Stimulated activated naive B cell treated with anti-CD40 and anti-IgM and Interleukin-4, amounts not matched to agents 10 μg/mL and 1 μg/mL and 100 μg/mL, for 72 hours (primary cell): ENCODE measurements at regions not wholly inside any gene's neighbourhood (a gene's known extent, or its start where the extent isn't known, plus 50 kb on each side); places are given as distances from the start of the nearest gene placed in this dataset.

Experiments
- ATAC-seq, 2 donors: fragments of 150-1000 bp; cut with Tn5 transposase; replicated peaks; 2 replicates each; pipeline ENCODE4 v1.10.0; 2021; ENCODE audit warnings: moderate library complexity in 1 of 2
- DNase-seq: peaks from one replicate; pipeline ENCODE4 v3.0.0; 2021
- H3K27ac Mint-ChIP-seq: one replicate; pipeline ENCODE4 v1.8.0; 2022; ENCODE audit warnings: mild to moderate bottlenecking, mixed read lengths
- H3K27me3 Mint-ChIP-seq, 2 donors: one replicate each; pipeline ENCODE4 v1.8.0; 2022; ENCODE audit warnings: mixed read lengths in 2 of 2
- H3K36me3 Mint-ChIP-seq, 2 donors: one replicate each; pipeline ENCODE4 v1.8.0; 2022; ENCODE audit warnings: mixed read lengths in 2 of 2, mild to moderate bottlenecking in 1 of 2
- H3K4me1 Mint-ChIP-seq, 2 donors: one replicate each; pipeline ENCODE4 v1.8.0; 2022; ENCODE audit warnings: mixed read lengths in 2 of 2, mild to moderate bottlenecking in 1 of 2
- H3K4me3 Mint-ChIP-seq, 2 donors: one replicate each; pipeline ENCODE4 v1.8.0; 2022; ENCODE audit warnings: mild to moderate bottlenecking in 2 of 2, mixed read lengths in 2 of 2, moderate library complexity in 1 of 2
- H3K9me3 Mint-ChIP-seq, 2 donors: one replicate each; pipeline ENCODE4 v1.8.0; 2022; ENCODE audit warnings: mixed read lengths in 2 of 2, mild to moderate bottlenecking in 1 of 2

DNA sequence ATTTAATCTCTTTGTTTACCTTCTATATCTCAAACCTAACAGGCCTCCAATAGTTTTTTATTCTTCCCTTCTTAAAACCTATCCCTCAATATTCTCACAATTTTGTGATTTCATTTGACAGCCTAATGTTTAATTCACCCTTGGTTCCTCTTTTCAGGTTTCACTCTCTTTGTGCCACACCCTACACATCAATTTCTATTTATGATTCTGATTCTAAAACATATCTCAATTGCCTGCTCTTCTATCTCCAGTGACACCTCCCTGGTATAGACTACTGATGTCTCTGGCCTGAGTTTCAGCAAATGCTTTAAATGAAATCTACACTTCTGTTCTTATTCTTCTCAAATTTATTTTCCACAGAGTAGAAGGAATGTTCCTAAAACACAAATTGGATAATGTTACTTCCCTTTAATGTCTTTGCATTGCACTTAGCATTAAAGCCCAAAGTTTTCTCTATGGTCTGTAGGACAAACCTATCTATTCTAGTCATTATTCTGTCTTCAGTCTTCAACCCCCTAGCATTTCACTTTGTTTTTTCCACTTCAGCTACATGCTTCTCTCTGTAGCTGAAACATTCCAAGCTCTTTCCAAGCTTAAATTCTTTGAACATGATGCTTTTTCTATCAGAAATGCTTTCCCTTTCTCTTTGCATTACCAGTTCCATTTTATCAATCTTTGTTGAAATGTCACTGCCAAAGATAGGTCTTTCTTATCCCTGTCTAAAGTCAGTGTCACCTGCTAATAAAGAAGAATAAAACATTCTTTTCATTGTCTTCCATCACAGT, 622.0 kb downstream of the CENPC start:
- no peak overlapping the region for H3K27ac Mint-ChIP-seq
- no peak overlapping the region for H3K4me3 Mint-ChIP-seq
- peaks cover 5% of the 10 kb centered on the region in 2 donors for H3K9me3 Mint-ChIP-seq
- ATAC-seq (no peak), DNase-seq (no peak)
- no peaks in the 10 kb centered on the region for H3K36me3 Mint-ChIP-seq
- H3K27me3 Mint-ChIP-seq = no peaks in the 10 kb centered on the region
- peaks cover 5 to 14% of the 10 kb centered on the region in 2 donors for H3K4me1 Mint-ChIP-seq

DNA sequence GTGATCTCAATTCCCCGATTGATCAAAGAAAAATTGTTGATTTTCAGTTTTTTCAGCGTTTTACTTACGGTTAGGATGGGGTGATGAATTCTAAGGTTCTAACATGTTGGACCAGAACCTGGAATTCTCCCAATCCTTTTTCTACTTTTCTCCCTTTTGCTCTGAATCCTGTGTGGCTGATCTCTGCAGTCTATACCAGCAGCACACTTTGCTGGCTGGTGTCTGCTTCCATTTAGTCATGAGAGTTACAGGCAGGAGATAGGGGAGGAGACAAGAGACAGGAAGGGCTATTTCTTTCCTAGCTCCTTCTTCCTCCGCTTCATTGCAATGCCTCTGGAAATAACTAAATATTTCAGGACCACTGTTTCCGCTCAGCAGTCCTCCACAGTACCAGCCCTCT, 623.9 kb downstream of the CENPC start:
- H3K27me3 Mint-ChIP-seq = no peaks in the 10 kb centered on the region
- H3K27ac Mint-ChIP-seq = no peak overlapping the region
- H3K36me3 Mint-ChIP-seq = no peaks in the 10 kb centered on the region
- peaks cover 5% of the 10 kb centered on the region in 2 donors for H3K9me3 Mint-ChIP-seq
- H3K4me3 Mint-ChIP-seq = no peak overlapping the region
- peaks cover 5 to 14% of the 10 kb centered on the region in 2 donors for H3K4me1 Mint-ChIP-seq
- no peak for DNase-seq
- ATAC-seq = no peak

DNA sequence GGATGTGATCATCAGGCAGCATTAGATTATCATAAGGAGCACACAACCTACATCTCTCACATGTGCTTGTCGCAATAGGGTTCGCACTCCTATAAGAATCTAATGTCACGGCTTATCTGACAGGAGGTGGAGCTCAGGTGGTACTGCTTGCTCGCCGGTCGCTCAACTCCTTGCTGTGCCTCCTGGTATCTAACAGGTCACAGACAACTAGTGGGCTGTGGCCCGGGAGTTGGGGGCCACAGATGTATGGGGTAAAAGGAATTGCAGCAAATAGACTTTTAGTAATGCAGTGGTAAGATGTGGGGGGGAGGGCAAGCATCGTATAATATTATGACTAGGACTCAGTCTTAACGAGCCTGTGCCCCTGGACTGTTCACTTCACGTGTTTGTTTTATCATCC, 624.8 kb downstream of the CENPC start:
- no peak overlapping the region for H3K4me3 Mint-ChIP-seq
- H3K27ac Mint-ChIP-seq = no peak overlapping the region
- peaks cover 5% of the 10 kb centered on the region in 2 donors for H3K9me3 Mint-ChIP-seq
- no peaks in the 10 kb centered on the region for H3K27me3 Mint-ChIP-seq
- peaks cover 5 to 14% of the 10 kb centered on the region in 2 donors for H3K4me1 Mint-ChIP-seq
- ATAC-seq = no peak
- no peak for DNase-seq
- H3K36me3 Mint-ChIP-seq = no peaks in the 10 kb centered on the region

DNA sequence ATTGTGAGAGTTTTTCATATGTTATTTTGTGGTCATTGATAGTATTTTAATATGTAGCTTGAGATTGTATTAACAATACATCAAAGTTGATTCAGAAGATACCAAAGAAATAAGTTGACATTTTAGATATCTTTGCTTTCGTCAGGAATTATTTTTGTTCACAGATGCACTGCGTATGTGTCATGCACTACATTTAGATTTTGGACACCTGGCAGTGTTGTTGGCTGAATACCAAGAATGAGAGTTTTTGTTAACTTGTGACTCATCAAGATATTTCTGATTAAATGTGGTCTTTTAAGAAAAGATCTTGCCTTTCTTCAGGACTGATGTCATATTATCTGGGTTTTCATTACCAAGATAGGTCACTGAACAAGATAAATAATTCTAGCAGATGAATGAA, 633.4 kb downstream of the CENPC start:
- H3K9me3 Mint-ChIP-seq = no peaks in the 10 kb centered on the region
- H3K4me1 Mint-ChIP-seq = no peaks in the 10 kb centered on the region
- H3K27me3 Mint-ChIP-seq = no peaks in the 10 kb centered on the region
- ATAC-seq = no peak
- no peaks in the 10 kb centered on the region for H3K36me3 Mint-ChIP-seq
- DNase-seq = no peak
- H3K4me3 Mint-ChIP-seq = no peak overlapping the region
- no peak overlapping the region for H3K27ac Mint-ChIP-seq

DNA sequence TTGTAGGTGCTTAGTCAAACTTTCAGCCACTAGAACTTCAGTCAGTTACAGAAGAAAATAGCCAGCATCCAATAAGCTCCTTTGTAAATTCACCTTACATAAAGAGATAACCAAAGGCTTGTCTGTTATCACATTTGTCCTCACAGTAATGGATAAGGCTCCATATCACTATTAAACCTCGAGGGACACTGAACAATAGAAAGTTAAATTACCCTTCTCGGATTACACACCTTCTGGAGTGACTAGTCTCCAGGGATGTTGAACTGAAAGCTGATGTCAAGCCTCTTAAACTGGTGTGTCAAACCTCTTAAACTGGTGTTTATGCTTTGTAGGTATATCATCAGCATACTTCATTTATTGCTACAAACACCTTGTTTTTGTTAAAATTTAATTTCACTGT, 639.0 kb downstream of the CENPC start:
- Mint-ChIP-seq H3K9me3 (no peaks in the 10 kb centered on the region), H3K4me3 (no peak overlapping the region), H3K4me1 (no peaks in the 10 kb centered on the region), H3K27me3 (no peaks in the 10 kb centered on the region), H3K36me3 (no peaks in the 10 kb centered on the region), H3K27ac (no peak overlapping the region)
- no peak for DNase-seq
- no peak for ATAC-seq

DNA sequence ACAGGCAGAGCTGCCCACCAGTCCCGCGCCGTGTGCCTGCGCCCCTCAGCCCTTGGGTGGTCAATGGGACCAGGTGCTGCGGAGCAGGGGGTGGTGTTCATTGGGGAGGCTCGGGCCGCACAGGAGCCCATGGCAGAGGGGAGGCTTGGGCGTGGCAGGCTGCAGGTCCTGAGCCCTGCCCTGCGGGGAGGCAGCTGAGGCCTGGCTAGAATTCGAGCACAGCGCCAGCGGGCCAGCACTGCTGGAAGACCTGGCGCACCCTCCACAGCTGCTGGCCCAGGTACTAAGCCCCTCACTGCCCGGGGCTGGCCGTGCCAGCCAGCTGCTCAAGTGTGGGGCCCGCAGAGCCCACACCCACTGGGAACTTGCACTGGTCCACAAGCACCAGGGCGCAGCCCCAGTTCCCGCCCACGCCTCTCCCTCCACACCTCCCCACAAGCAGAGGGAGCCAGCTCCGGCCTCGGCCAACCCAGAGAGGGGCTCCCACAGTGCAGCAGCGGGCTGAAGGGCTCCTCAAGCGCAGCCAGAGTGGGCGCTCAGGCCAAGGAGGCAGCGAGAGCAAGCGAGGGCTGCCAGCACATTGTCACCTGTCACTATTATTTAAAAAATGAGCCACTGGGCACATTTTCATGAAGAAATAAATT, 645.8 kb downstream of the CENPC start:
- H3K4me3 Mint-ChIP-seq = no peak overlapping the region
- DNase-seq (no peak), ATAC-seq (no peak)
- H3K4me1 Mint-ChIP-seq = no peaks in the 10 kb centered on the region
- no peaks in the 10 kb centered on the region for H3K36me3 Mint-ChIP-seq
- H3K9me3 Mint-ChIP-seq = peaks cover 0 to 4% of the 10 kb centered on the region in 2 donors
- no peaks in the 10 kb centered on the region for H3K27me3 Mint-ChIP-seq
- H3K27ac Mint-ChIP-seq = no peak overlapping the region

DNA sequence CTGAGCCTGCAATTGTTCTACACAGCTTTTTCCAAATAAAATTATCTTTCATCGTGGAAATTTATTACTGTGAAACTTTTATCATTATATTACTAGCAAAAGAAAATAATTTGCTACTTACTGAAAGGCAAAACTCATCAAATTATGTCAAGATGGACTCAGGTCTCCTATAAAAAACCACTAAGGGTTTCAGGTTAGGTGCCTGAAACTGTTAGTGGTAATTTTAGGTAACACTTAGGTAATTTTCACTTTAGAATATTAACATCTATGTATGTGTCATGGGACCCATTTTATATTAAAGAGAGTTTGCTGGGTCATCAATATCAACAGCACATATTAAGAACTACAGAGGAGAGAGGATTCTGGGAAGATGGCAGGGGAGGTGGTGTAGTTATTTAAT, 651.5 kb downstream of the CENPC start:
- H3K9me3 Mint-ChIP-seq = peaks cover 0 to 2% of the 10 kb centered on the region in 2 donors
- no peaks in the 10 kb centered on the region for H3K36me3 Mint-ChIP-seq
- no peak overlapping the region for H3K27ac Mint-ChIP-seq
- no peak overlapping the region for H3K4me3 Mint-ChIP-seq
- no peak for ATAC-seq
- no peaks in the 10 kb centered on the region for H3K27me3 Mint-ChIP-seq
- DNase-seq = no peak
- no peaks in the 10 kb centered on the region for H3K4me1 Mint-ChIP-seq

DNA sequence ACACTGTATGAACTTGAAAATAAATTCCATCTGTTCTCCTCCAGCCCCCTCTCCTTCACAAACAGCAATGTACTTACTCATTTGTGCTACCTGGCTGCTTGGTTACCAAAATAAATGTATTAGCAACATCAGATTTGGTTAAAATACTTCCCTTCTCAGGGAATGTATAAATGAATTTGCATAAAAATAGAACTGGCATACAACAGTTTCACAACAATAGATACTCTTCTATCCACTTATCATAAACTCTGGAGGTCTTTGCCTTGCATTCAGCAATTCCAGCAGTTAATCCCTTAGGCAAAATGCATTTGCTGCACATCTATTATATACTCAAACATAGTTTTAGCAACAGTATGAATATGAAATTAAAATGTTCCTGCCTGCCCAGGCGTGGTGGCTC, 658.2 kb downstream of the CENPC start:
- no peak overlapping the region for H3K27ac Mint-ChIP-seq
- H3K36me3 Mint-ChIP-seq = no peaks in the 10 kb centered on the region
- H3K27me3 Mint-ChIP-seq = no peaks in the 10 kb centered on the region
- ATAC-seq (no peak), DNase-seq (no peak)
- H3K4me3 Mint-ChIP-seq = no peak overlapping the region
- peaks cover 6 to 7% of the 10 kb centered on the region in 2 donors for H3K9me3 Mint-ChIP-seq
- no peaks in the 10 kb centered on the region for H3K4me1 Mint-ChIP-seq

DNA sequence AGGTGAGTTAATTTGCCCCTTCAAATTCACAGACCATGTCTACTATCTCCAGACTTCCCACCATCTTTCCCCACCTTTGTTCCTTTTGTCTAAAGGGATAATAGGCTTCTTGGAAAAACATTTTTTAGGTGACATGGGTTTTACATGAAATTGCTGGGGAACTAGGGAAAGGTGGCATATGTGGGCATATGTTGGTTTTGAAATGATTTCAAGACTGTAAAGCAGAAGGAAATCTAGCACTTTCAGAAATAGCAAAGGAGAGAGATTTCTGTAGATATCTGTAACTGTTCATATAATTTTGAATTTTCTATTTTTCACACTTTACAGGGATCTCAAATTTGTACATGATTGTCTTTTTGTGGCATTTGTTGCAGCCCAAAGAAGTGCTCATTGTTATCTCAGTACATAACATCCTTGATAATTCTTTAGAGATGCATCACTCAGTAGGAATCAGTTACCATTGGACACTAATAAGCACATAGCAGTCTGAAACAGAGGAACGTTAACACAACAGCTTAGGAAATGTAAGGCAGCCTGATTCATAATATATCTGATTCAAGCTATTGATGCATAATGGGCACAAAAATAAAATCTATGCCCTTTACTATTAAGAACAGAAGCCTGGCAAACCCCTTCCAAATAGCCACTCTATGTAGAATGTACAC, 659.7 kb downstream of the CENPC start:
- H3K27me3 Mint-ChIP-seq = no peaks in the 10 kb centered on the region
- no peaks in the 10 kb centered on the region for H3K4me1 Mint-ChIP-seq
- ATAC-seq (no peak), DNase-seq (no peak)
- H3K9me3 Mint-ChIP-seq = peaks cover 6 to 12% of the 10 kb centered on the region in 2 donors
- H3K36me3 Mint-ChIP-seq = no peaks in the 10 kb centered on the region
- H3K4me3 Mint-ChIP-seq = no peak overlapping the region
- H3K27ac Mint-ChIP-seq = no peak overlapping the region

DNA sequence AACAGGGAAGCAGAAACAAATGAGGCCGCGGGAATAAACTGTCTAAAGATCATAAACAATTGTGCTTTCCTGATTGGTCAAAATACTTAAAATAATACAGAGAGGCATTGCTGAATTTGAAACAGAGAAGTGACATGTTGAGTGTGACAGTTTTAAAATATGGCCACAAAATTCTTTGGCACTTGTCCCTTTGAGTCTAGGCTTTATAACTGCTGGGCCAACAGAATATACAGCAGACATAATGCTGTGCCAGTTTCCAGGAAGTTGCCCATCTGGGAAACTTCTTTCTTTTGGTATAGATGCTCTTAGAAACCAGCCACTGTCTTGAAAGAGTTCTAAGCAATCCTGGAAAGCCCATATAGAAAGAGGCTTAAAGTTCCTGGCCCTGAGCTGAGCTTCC, 668.4 kb downstream of the CENPC start:
- Mint-ChIP-seq H3K27me3 (no peaks in the 10 kb centered on the region), H3K4me3 (no peak overlapping the region), H3K27ac (no peak overlapping the region), H3K36me3 (no peaks in the 10 kb centered on the region), H3K4me1 (no peaks in the 10 kb centered on the region), H3K9me3 (peaks cover 3 to 4% of the 10 kb centered on the region in 2 donors)
- DNase-seq (no peak), ATAC-seq (no peak)

DNA sequence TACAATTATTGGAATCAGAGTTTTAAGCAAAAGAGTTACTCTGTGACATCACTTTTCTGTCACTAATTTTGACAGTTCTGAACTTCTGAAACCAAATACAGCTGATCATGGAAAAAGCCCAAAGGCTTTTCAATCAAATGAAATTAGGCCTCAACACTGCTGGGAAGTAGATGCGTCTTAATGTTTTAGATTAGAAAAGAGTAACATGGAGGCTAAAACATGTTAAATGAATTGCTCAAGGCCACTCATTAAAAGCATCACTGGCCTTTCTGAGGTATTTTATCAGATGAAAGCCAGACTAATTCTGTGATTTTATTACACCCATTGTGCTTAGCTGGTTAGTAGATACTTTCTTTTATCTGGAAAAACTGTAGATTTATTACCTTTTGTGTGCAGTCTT, 672.6 kb downstream of the CENPC start:
- H3K9me3 Mint-ChIP-seq = peaks cover 0 to 2% of the 10 kb centered on the region in 2 donors
- no peak for ATAC-seq
- no peaks in the 10 kb centered on the region for H3K4me1 Mint-ChIP-seq
- H3K36me3 Mint-ChIP-seq = no peaks in the 10 kb centered on the region
- no peaks in the 10 kb centered on the region for H3K27me3 Mint-ChIP-seq
- no peak overlapping the region for H3K4me3 Mint-ChIP-seq
- no peak for DNase-seq
- H3K27ac Mint-ChIP-seq = no peak overlapping the region

DNA sequence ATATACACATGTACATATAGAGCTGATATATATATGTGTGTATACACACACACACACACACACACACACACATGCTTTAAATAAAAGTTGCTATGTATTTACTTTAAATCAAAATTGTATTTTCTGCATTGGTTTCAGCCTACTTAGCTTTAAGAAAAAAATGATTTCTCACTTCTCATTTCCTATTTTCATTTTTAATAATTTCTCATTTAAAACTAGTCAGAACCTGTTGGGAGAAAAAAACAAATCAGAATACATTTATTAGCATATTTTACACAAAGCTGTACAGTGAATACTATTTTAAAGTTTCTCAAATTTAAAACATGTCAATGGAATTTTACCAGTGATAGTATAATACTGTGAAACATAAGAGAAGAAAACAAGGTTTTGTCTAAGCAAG, 681.8 kb downstream of the CENPC start:
- H3K4me3 Mint-ChIP-seq = no peak overlapping the region
- ATAC-seq (peak in 1 of 2 donors; percentile 12), DNase-seq (no peak)
- H3K36me3 Mint-ChIP-seq = no peaks in the 10 kb centered on the region
- no peaks in the 10 kb centered on the region for H3K27me3 Mint-ChIP-seq
- H3K27ac Mint-ChIP-seq = no peak overlapping the region
- H3K9me3 Mint-ChIP-seq = peaks cover 0 to 2% of the 10 kb centered on the region in 2 donors
- H3K4me1 Mint-ChIP-seq = no peaks in the 10 kb centered on the region

DNA sequence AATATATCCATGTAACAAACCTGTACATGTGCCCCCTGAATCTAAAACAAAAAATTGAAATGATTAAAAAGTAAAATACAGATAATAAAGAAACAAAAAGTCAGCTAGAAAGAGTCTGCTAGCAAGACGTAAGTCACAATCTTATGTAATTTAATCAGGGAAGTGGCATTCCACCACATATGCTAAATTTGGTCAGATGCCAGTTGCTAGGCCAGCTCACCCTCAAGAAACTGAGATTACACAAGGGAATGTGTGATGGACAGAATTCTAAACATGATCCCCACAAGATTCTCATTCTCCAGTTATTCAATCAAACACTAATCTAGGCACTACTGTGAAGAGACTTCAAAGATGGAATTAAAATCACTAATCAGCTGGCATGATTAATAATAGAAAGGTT, 689.3 kb downstream of the CENPC start:
- H3K27ac Mint-ChIP-seq = no peak overlapping the region
- no peaks in the 10 kb centered on the region for H3K4me1 Mint-ChIP-seq
- no peak overlapping the region for H3K4me3 Mint-ChIP-seq
- H3K36me3 Mint-ChIP-seq = no peaks in the 10 kb centered on the region
- no peaks in the 10 kb centered on the region for H3K27me3 Mint-ChIP-seq
- ATAC-seq (no peak), DNase-seq (no peak)
- peaks cover 0 to under 1% of the 10 kb centered on the region in 2 donors for H3K9me3 Mint-ChIP-seq

DNA sequence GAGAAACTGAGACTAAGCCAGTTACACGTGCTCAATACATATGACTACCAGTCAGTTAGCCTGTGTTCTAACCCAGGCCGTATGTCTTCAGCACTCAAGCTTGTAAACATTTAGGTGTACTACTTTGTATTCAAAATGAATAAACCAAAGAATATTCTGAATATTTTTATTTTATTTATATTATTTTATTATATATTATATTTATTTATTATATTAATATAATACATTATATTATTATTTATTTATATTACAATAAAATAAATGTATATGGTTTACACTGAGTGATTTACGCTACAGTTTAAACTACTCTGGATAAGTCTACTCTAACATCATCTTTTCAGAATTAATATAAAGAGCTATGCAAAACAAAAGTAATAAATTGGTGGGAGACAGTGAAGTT, 691.5 kb downstream of the CENPC start:
- H3K36me3 Mint-ChIP-seq = no peaks in the 10 kb centered on the region
- no peak overlapping the region for H3K27ac Mint-ChIP-seq
- ATAC-seq = no peak
- H3K4me1 Mint-ChIP-seq = no peaks in the 10 kb centered on the region
- no peak for DNase-seq
- H3K9me3 Mint-ChIP-seq = no peaks in the 10 kb centered on the region
- H3K27me3 Mint-ChIP-seq = no peaks in the 10 kb centered on the region
- H3K4me3 Mint-ChIP-seq = no peak overlapping the region

DNA sequence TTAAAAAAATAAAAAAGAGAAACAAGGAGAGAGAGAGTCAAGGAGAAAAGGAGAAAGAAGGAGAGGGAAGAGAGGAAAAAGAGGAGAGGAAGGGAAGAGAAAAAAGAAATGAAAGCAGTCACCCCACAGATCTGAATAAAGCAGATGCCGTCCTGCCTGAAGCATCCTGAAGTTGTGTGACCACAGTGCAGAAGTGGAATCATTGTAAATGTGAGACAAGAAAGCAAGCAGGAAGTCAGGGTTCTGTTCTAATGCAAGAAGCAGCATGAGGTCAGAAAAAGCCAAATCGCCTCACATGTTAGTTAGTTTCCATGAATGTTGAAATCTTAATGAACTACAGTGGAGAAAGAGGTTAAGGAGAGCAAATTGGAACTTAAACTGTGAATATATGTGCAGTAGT, 692.5 kb downstream of the CENPC start:
- Mint-ChIP-seq H3K36me3 (no peaks in the 10 kb centered on the region), H3K27me3 (no peaks in the 10 kb centered on the region), H3K9me3 (no peaks in the 10 kb centered on the region), H3K27ac (no peak overlapping the region), H3K4me3 (no peak overlapping the region), H3K4me1 (no peaks in the 10 kb centered on the region)
- DNase-seq = no peak
- ATAC-seq = no peak
